Kidney tubule cell (primary cell): ENCODE measurements at regions not wholly inside any gene's neighbourhood (a gene's known extent, or its start where the extent isn't known, plus 50 kb on each side); places are given as distances from the start of the nearest gene placed in this dataset.

ENCODE experiments used
- DNase-seq: peaks from one replicate; pipeline ENCODE4 v3.0.0-alpha.2; 2018; ENCODE audit warnings: low spot score

GRCh38 chr4:126046081-126046614 is 731.4 kb downstream of the FAT4 start:
- no peak for DNase-seq

GRCh38 chr4:126047114-126047513 is 732.4 kb downstream of the FAT4 start:
- DNase-seq: no peak

GRCh38 chr4:126051689-126052424 is 737.1 kb downstream of the FAT4 start:
- peak; percentile 3 for DNase-seq

- DNase-seq: no peak
Observed at GRCh38 chr4:126056116-126056650, 741.4 kb downstream of the FAT4 start.

- no peak for DNase-seq
Observed at GRCh38 chr4:126057371-126057770, 742.6 kb downstream of the FAT4 start.

GRCh38 chr4:126058596-126058995 is 743.8 kb downstream of the FAT4 start:
- no peak for DNase-seq

- DNase-seq: no peak
Observed at GRCh38 chr4:126061655-126062054, 746.9 kb downstream of the FAT4 start.

GRCh38 chr4:126065016-126065415 is 750.3 kb downstream of the FAT4 start:
- DNase-seq: no peak

GRCh38 chr4:126071346-126072333 is 756.9 kb downstream of the FAT4 start:
- DNase-seq: no peak

GRCh38 chr4:126081336-126081735 is 766.6 kb downstream of the FAT4 start:
- DNase-seq: no peak

- no peak for DNase-seq
Observed at GRCh38 chr4:126086041-126086440, 771.3 kb downstream of the FAT4 start.

GRCh38 chr4:126087101-126087500 is 772.3 kb downstream of the FAT4 start:
- no peak for DNase-seq

- DNase-seq: no peak
Observed at GRCh38 chr4:126097155-126097799, 782.5 kb downstream of the FAT4 start.

GRCh38 chr4:126106658-126107057 is 791.9 kb downstream of the FAT4 start:
- DNase-seq: no peak

GRCh38 chr4:126109836-126110235 is 795.1 kb downstream of the FAT4 start:
- no peak for DNase-seq

- no peak for DNase-seq
Observed at GRCh38 chr4:126113058-126113457, 798.3 kb downstream of the FAT4 start.

- DNase-seq: no peak
Observed at GRCh38 chr4:126123611-126124325, 809.0 kb downstream of the FAT4 start.

GRCh38 chr4:126124818-126125217 is 810.1 kb downstream of the FAT4 start:
- DNase-seq: no peak

GRCh38 chr4:126130215-126130614 is 815.5 kb downstream of the FAT4 start:
- no peak for DNase-seq

- no peak for DNase-seq
Observed at GRCh38 chr4:126136922-126137781, 822.4 kb downstream of the FAT4 start.
